Brain microvascular endothelial cell (primary cell): ENCODE measurements at regions not wholly inside any gene's neighbourhood (a gene's known extent, or its start where the extent isn't known, plus 50 kb on each side); places are given as distances from the start of the nearest gene placed in this dataset.
A peak's percentile ranks its signal among the peaks of the same experiment; 100 is the strongest.
"Not testable (repeated sequence)": the region's sequence is repeated elsewhere in the genome, so short reads cannot be mapped to it uniquely, and the experiment has no call there.

ENCODE experiments used
- DNase-seq: peaks from one replicate; pipeline ENCODE4 v3.0.0-alpha.2; 2020
- H3K27ac ChIP-seq: fragments of 250-450 bp; sonication (Bioruptor Pico); 2 replicates; pipeline ENCODE4 v1.5.1; 2020; ENCODE audit warnings: mild to moderate bottlenecking, moderate library complexity
- H3K27me3 ChIP-seq: fragments of 250-450 bp; sonication (Bioruptor Pico); replicated peaks from 2 replicates; pipeline ENCODE4 v1.5.1; 2020; ENCODE audit warnings: mild to moderate bottlenecking
- H3K36me3 ChIP-seq: fragments of 250-450 bp; sonication (Bioruptor Pico); replicated peaks from 2 replicates; pipeline ENCODE4 v1.5.1; 2020; ENCODE audit warnings: mild to moderate bottlenecking
- H3K4me3 ChIP-seq: 2 replicates; pipeline ENCODE4 v1.5.1; 2011; ENCODE audit warnings: low read depth, mild to moderate bottlenecking, control low read depth, low read length, moderate library complexity
- CTCF ChIP-seq: IDR thresholded peaks from 2 replicates; pipeline ENCODE4 v1.5.1; 2011; ENCODE audit warnings: low read depth, mild to moderate bottlenecking, moderate library complexity, low read length, control low read depth, inconsistent platforms; ENCODE audit errors: missing control alignments
- in situ Hi-C: cut with HindIII; loops from 2 replicates; pipeline ENCODE4 v1.10.0; 2017; ENCODE audit warnings: low sequenced_read_pairs, low pct_ligation_motif_present

GRCh38 chr11:89616999-89617602, 93.0 kb upstream of the TRIM77 start:
- H3K27ac ChIP-seq, H3K27me3 ChIP-seq, DNase-seq, H3K36me3 ChIP-seq, H3K4me3 ChIP-seq, in situ Hi-C loops: not testable (repeated sequence)
- peak; percentile 24 for TF ChIP-seq CTCF

- DNase-seq, in situ Hi-C loops, H3K4me3 ChIP-seq, H3K27ac ChIP-seq, H3K36me3 ChIP-seq, H3K27me3 ChIP-seq: not testable (repeated sequence)
Measured at GRCh38 chr11:89620721-89621120, 89.4 kb upstream of the TRIM77 start.

GRCh38 chr11:89625171-89625570, 84.9 kb upstream of the TRIM77 start:
- H3K4me3 ChIP-seq, result no peak overlapping the region
- no peaks in the 10 kb centered on the region for H3K27me3 ChIP-seq
- in situ Hi-C loops, result no loop called here
- no peak overlapping the region for H3K27ac ChIP-seq
- peak; percentile 42 for TF ChIP-seq CTCF
- no peaks in the 10 kb centered on the region for H3K36me3 ChIP-seq
- no peak for DNase-seq

GRCh38 chr11:89626366-89626765, 83.7 kb upstream of the TRIM77 start:
- H3K27me3 ChIP-seq, result no peaks in the 10 kb centered on the region
- in situ Hi-C loops, result no loop called here
- no peak for TF ChIP-seq CTCF

GRCh38 chr11:89626881-89627280, 83.2 kb upstream of the TRIM77 start:
- H3K27ac ChIP-seq, H3K4me3 ChIP-seq, DNase-seq, H3K36me3 ChIP-seq, H3K27me3 ChIP-seq, in situ Hi-C loops: not testable (repeated sequence)

More at GRCh38 chr11:89626366-89626765, 83.7 kb upstream of the TRIM77 start:
- no peak overlapping the region for H3K4me3 ChIP-seq
- DNase-seq, result no peak
- H3K27ac ChIP-seq, result no peak overlapping the region
- no peaks in the 10 kb centered on the region for H3K36me3 ChIP-seq

- Histone ChIP-seq H3K4me3 (no peak overlapping the region), H3K27me3 (no peaks in the 10 kb centered on the region), H3K36me3 (no peaks in the 10 kb centered on the region), H3K27ac (no peak overlapping the region)
- no peak for TF ChIP-seq CTCF
- in situ Hi-C loops, result no loop called here
- DNase-seq, result no peak
Measured at GRCh38 chr11:89633135-89633705, 76.9 kb upstream of the TRIM77 start.

- H3K27me3 ChIP-seq, H3K27ac ChIP-seq, DNase-seq, in situ Hi-C loops, H3K36me3 ChIP-seq, H3K4me3 ChIP-seq: not testable (repeated sequence)
Measured at GRCh38 chr11:89640777-89641176, 69.3 kb upstream of the TRIM77 start.

GRCh38 chr11:89648232-89648631, 61.9 kb upstream of the TRIM77 start:
- H3K36me3 ChIP-seq, in situ Hi-C loops, DNase-seq, H3K27ac ChIP-seq, H3K27me3 ChIP-seq, H3K4me3 ChIP-seq: not testable (repeated sequence)

- H3K27me3 ChIP-seq, DNase-seq, in situ Hi-C loops: not testable (repeated sequence)
Measured at GRCh38 chr11:89648996-89649395, 61.1 kb upstream of the TRIM77 start.

GRCh38 chr11:89654669-89655068, 55.4 kb upstream of the TRIM77 start:
- in situ Hi-C loops, H3K36me3 ChIP-seq, DNase-seq, H3K27me3 ChIP-seq, H3K4me3 ChIP-seq, H3K27ac ChIP-seq: not testable (repeated sequence)

More at GRCh38 chr11:89648996-89649395, 61.1 kb upstream of the TRIM77 start:
- not testable (repeated sequence) for H3K4me3 ChIP-seq, H3K36me3 ChIP-seq, H3K27ac ChIP-seq

- in situ Hi-C loops, H3K27ac ChIP-seq, DNase-seq, H3K27me3 ChIP-seq, H3K36me3 ChIP-seq, H3K4me3 ChIP-seq: not testable (repeated sequence)
Measured at GRCh38 chr11:89658767-89659166, 51.3 kb upstream of the TRIM77 start.
